ENCODE measurements at regions not wholly inside any gene's neighbourhood (a gene's known extent, or its start where the extent isn't known, plus 50 kb on each side); places are given as distances from the start of the nearest gene placed in this dataset.

- no peak for TF ChIP-seq CTCF (IDR thresholded peaks at IDR 0.05; ENCODE audit: insufficient read depth, low read length)
- H3K4me3 ChIP-seq (ENCODE audit: low read depth, low read length), result no peak overlapping the region
- DNase-seq (ENCODE audit: low read depth), result no peak
Measured at GRCh38 chr1:67482733-67483482, 52.7 kb upstream of the SERBP1 start.

GRCh38 chr1:67484492-67484891 lies 54.3 kb upstream of the SERBP1 start:
- TF ChIP-seq CTCF (IDR thresholded peaks at IDR 0.05; ENCODE audit: insufficient read depth, low read length), result no peak
- no peak for DNase-seq (ENCODE audit: low read depth)
- no peak overlapping the region for H3K4me3 ChIP-seq (ENCODE audit: low read depth, low read length)

- no peak for TF ChIP-seq CTCF (IDR thresholded peaks at IDR 0.05; ENCODE audit: insufficient read depth, low read length)
- no peak overlapping the region for H3K4me3 ChIP-seq (ENCODE audit: low read depth, low read length)
- no peak for DNase-seq (ENCODE audit: low read depth)
Measured at GRCh38 chr1:67485046-67485811, 55.0 kb upstream of the SERBP1 start.

GRCh38 chr1:67489643-67490042 lies 59.4 kb upstream of the SERBP1 start:
- no peak overlapping the region for H3K4me3 ChIP-seq (ENCODE audit: low read depth, low read length)
- peak; percentile 46 for DNase-seq (ENCODE audit: low read depth)
- TF ChIP-seq CTCF (IDR thresholded peaks at IDR 0.05; ENCODE audit: insufficient read depth, low read length), result peak; percentile 34

GRCh38 chr1:67491280-67491679 lies 61.1 kb upstream of the SERBP1 start:
- no peak for TF ChIP-seq CTCF (IDR thresholded peaks at IDR 0.05; ENCODE audit: insufficient read depth, low read length)
- no peak for DNase-seq (ENCODE audit: low read depth)
- H3K4me3 ChIP-seq (ENCODE audit: low read depth, low read length), result no peak overlapping the region

- H3K4me3 ChIP-seq (ENCODE audit: low read depth, low read length), result no peak overlapping the region
- no peak for TF ChIP-seq CTCF (IDR thresholded peaks at IDR 0.05; ENCODE audit: insufficient read depth, low read length)
- no peak for DNase-seq (ENCODE audit: low read depth)
Measured at GRCh38 chr1:67493148-67493547, 62.9 kb upstream of the SERBP1 start.
